ENCODE measurements at regions not wholly inside any gene's neighbourhood (a gene's known extent, or its start where the extent isn't known, plus 50 kb on each side); places are given as distances from the start of the nearest gene placed in this dataset.
"Not testable (repeated sequence)": the region's sequence is repeated elsewhere in the genome, so short reads cannot be mapped to it uniquely, and the experiment has no call there.

- Histone ChIP-seq H3K27ac (ENCODE audit: low read depth, low read length, severe bottlenecking) (no peak overlapping the region), H3K36me3 (ENCODE audit: control insufficient read depth, insufficient read depth, low read length) (no peaks in the 10 kb centered on the region), H3K4me1 (ENCODE audit: control insufficient read depth, insufficient read depth, low read length, poor library complexity, severe bottlenecking) (no peaks in the 10 kb centered on the region), H3K4me3 (ENCODE audit: extremely low read depth, insufficient read depth, low read length, poor library complexity, severe bottlenecking) (no peak overlapping the region), H3K9me3 (ENCODE audit: control insufficient read depth, low read length) (no peaks in the 10 kb centered on the region)
Observed at GRCh38 chr18:60910534-60910933, 422.7 kb upstream of the CDH20 start.

- no peaks in the 10 kb centered on the region for H3K4me1 ChIP-seq (ENCODE audit: control insufficient read depth, insufficient read depth, low read length, poor library complexity, severe bottlenecking)
- 88 to 91% methylated on average over 1 to 2 of the region's 2 CpGs for WGBS, 2 experiments (ENCODE audit: insufficient coverage in 2 of 2)
- no peaks in the 10 kb centered on the region for H3K9me3 ChIP-seq (ENCODE audit: control insufficient read depth, low read length)
- H3K4me3 ChIP-seq (ENCODE audit: extremely low read depth, insufficient read depth, low read length, poor library complexity, severe bottlenecking), result no peak overlapping the region
- no peak overlapping the region for H3K27ac ChIP-seq (ENCODE audit: low read depth, low read length, severe bottlenecking)
- no peaks in the 10 kb centered on the region for H3K36me3 ChIP-seq (ENCODE audit: control insufficient read depth, insufficient read depth, low read length)
Observed at GRCh38 chr18:60911504-60911903, 421.7 kb upstream of the CDH20 start.

- Histone ChIP-seq H3K36me3 (ENCODE audit: control insufficient read depth, insufficient read depth, low read length) (no peaks in the 10 kb centered on the region), H3K9me3 (ENCODE audit: control insufficient read depth, low read length) (no peaks in the 10 kb centered on the region), H3K4me3 (ENCODE audit: extremely low read depth, insufficient read depth, low read length, poor library complexity, severe bottlenecking) (no peak overlapping the region), H3K27ac (ENCODE audit: low read depth, low read length, severe bottlenecking) (no peak overlapping the region), H3K4me1 (ENCODE audit: control insufficient read depth, insufficient read depth, low read length, poor library complexity, severe bottlenecking) (no peaks in the 10 kb centered on the region)
- WGBS, 2 experiments (ENCODE audit: insufficient coverage in 2 of 2), result 100% methylated on average over 1 of the region's 2 CpGs; no CpG with 5 or more reads in 1 of the 2 experiments
Observed at GRCh38 chr18:60915160-60915559, 418.1 kb upstream of the CDH20 start.

- H3K9me3 ChIP-seq (ENCODE audit: control insufficient read depth, low read length); H3K36me3 ChIP-seq (ENCODE audit: control insufficient read depth, insufficient read depth, low read length); H3K4me3 ChIP-seq (ENCODE audit: extremely low read depth, insufficient read depth, low read length, poor library complexity, severe bottlenecking); H3K4me1 ChIP-seq (ENCODE audit: control insufficient read depth, insufficient read depth, low read length, poor library complexity, severe bottlenecking); H3K27ac ChIP-seq (ENCODE audit: low read depth, low read length, severe bottlenecking): not testable (repeated sequence)
- WGBS, 2 experiments (ENCODE audit: insufficient coverage in 2 of 2), result 57% methylated on average over 1 of the region's 4 CpGs; no CpG with 5 or more reads in 1 of the 2 experiments
Observed at GRCh38 chr18:60918862-60919261, 414.4 kb upstream of the CDH20 start.

GRCh38 chr18:60925892-60926291 is 407.3 kb upstream of the CDH20 start:
- H3K36me3 ChIP-seq (ENCODE audit: control insufficient read depth, insufficient read depth, low read length), result no peaks in the 10 kb centered on the region
- 90 to 93% methylated on average over 7 to 8 of the region's 8 CpGs for WGBS, 2 experiments (ENCODE audit: insufficient coverage in 2 of 2)

GRCh38 chr18:60929966-60930365 is 403.3 kb upstream of the CDH20 start:
- Histone ChIP-seq H3K4me1 (ENCODE audit: control insufficient read depth, insufficient read depth, low read length, poor library complexity, severe bottlenecking) (no peaks in the 10 kb centered on the region), H3K36me3 (ENCODE audit: control insufficient read depth, insufficient read depth, low read length) (no peaks in the 10 kb centered on the region), H3K9me3 (ENCODE audit: control insufficient read depth, low read length) (no peaks in the 10 kb centered on the region), H3K27ac (ENCODE audit: low read depth, low read length, severe bottlenecking) (no peak overlapping the region), H3K4me3 (ENCODE audit: extremely low read depth, insufficient read depth, low read length, poor library complexity, severe bottlenecking) (no peak overlapping the region)
- WGBS, 2 experiments (ENCODE audit: insufficient coverage in 2 of 2), result 92 to 96% methylated on average over 2 to 3 of the region's 3 CpGs

More at GRCh38 chr18:60925892-60926291, 407.3 kb upstream of the CDH20 start:
- Histone ChIP-seq H3K4me3 (ENCODE audit: extremely low read depth, insufficient read depth, low read length, poor library complexity, severe bottlenecking) (no peak overlapping the region), H3K27ac (ENCODE audit: low read depth, low read length, severe bottlenecking) (no peak overlapping the region), H3K9me3 (ENCODE audit: control insufficient read depth, low read length) (no peaks in the 10 kb centered on the region), H3K4me1 (ENCODE audit: control insufficient read depth, insufficient read depth, low read length, poor library complexity, severe bottlenecking) (no peaks in the 10 kb centered on the region)

- WGBS, 2 experiments (ENCODE audit: insufficient coverage in 2 of 2), result 90% methylated on average over 2 of the region's 5 CpGs; no CpG with 5 or more reads in 1 of the 2 experiments
Observed at GRCh38 chr18:60935041-60935910, 398.0 kb upstream of the CDH20 start.

GRCh38 chr18:60936101-60936500 is 397.1 kb upstream of the CDH20 start:
- Histone ChIP-seq H3K4me1 (ENCODE audit: control insufficient read depth, insufficient read depth, low read length, poor library complexity, severe bottlenecking) (peaks cover 3% of the 10 kb centered on the region), H3K9me3 (ENCODE audit: control insufficient read depth, low read length) (no peaks in the 10 kb centered on the region), H3K36me3 (ENCODE audit: control insufficient read depth, insufficient read depth, low read length) (no peaks in the 10 kb centered on the region), H3K4me3 (ENCODE audit: extremely low read depth, insufficient read depth, low read length, poor library complexity, severe bottlenecking) (no peak overlapping the region), H3K27ac (ENCODE audit: low read depth, low read length, severe bottlenecking) (no peak overlapping the region)

More at GRCh38 chr18:60935041-60935910, 398.0 kb upstream of the CDH20 start:
- Histone ChIP-seq H3K4me3 (ENCODE audit: extremely low read depth, insufficient read depth, low read length, poor library complexity, severe bottlenecking) (no peak overlapping the region), H3K27ac (ENCODE audit: low read depth, low read length, severe bottlenecking) (no peak overlapping the region), H3K36me3 (ENCODE audit: control insufficient read depth, insufficient read depth, low read length) (no peaks in the 10 kb centered on the region), H3K4me1 (ENCODE audit: control insufficient read depth, insufficient read depth, low read length, poor library complexity, severe bottlenecking) (peaks cover 3% of the 10 kb centered on the region), H3K9me3 (ENCODE audit: control insufficient read depth, low read length) (no peaks in the 10 kb centered on the region)

- no peak overlapping the region for H3K4me3 ChIP-seq (ENCODE audit: extremely low read depth, insufficient read depth, low read length, poor library complexity, severe bottlenecking)
- no peaks in the 10 kb centered on the region for H3K4me1 ChIP-seq (ENCODE audit: control insufficient read depth, insufficient read depth, low read length, poor library complexity, severe bottlenecking)
- H3K27ac ChIP-seq (ENCODE audit: low read depth, low read length, severe bottlenecking), result no peak overlapping the region
- no peaks in the 10 kb centered on the region for H3K9me3 ChIP-seq (ENCODE audit: control insufficient read depth, low read length)
- WGBS, 2 experiments (ENCODE audit: insufficient coverage in 2 of 2), result 58% methylated on average over 2 of the region's 6 CpGs; no CpG with 5 or more reads in 1 of the 2 experiments
- H3K36me3 ChIP-seq (ENCODE audit: control insufficient read depth, insufficient read depth, low read length), result no peaks in the 10 kb centered on the region
Observed at GRCh38 chr18:60943297-60943696, 389.9 kb upstream of the CDH20 start.

- H3K9me3 ChIP-seq (ENCODE audit: control insufficient read depth, low read length), result no peaks in the 10 kb centered on the region
- no peak overlapping the region for H3K27ac ChIP-seq (ENCODE audit: low read depth, low read length, severe bottlenecking)
- WGBS, 2 experiments (ENCODE audit: insufficient coverage in 2 of 2), result no CpG with 5 or more reads among the region's 2 CpGs
- no peaks in the 10 kb centered on the region for H3K4me1 ChIP-seq (ENCODE audit: control insufficient read depth, insufficient read depth, low read length, poor library complexity, severe bottlenecking)
- no peak overlapping the region for H3K4me3 ChIP-seq (ENCODE audit: extremely low read depth, insufficient read depth, low read length, poor library complexity, severe bottlenecking)
- no peaks in the 10 kb centered on the region for H3K36me3 ChIP-seq (ENCODE audit: control insufficient read depth, insufficient read depth, low read length)
Observed at GRCh38 chr18:60950634-60951033, 382.6 kb upstream of the CDH20 start.

GRCh38 chr18:60951091-60951490 is 382.1 kb upstream of the CDH20 start:
- H3K4me1 ChIP-seq (ENCODE audit: control insufficient read depth, insufficient read depth, low read length, poor library complexity, severe bottlenecking), result no peaks in the 10 kb centered on the region
- H3K36me3 ChIP-seq (ENCODE audit: control insufficient read depth, insufficient read depth, low read length), result no peaks in the 10 kb centered on the region
- H3K4me3 ChIP-seq (ENCODE audit: extremely low read depth, insufficient read depth, low read length, poor library complexity, severe bottlenecking), result no peak overlapping the region
- no peak overlapping the region for H3K27ac ChIP-seq (ENCODE audit: low read depth, low read length, severe bottlenecking)
- H3K9me3 ChIP-seq (ENCODE audit: control insufficient read depth, low read length), result no peaks in the 10 kb centered on the region
- WGBS, 2 experiments (ENCODE audit: insufficient coverage in 2 of 2), result 100% methylated on average over 1 of the region's 2 CpGs; no CpG with 5 or more reads in 1 of the 2 experiments
